ENCODE measurements at regions not wholly inside any gene's neighbourhood (a gene's known extent, or its start where the extent isn't known, plus 50 kb on each side); places are given as distances from the start of the nearest gene placed in this dataset.

GRCh38 chr5:111635151-111635902 lies 121.7 kb downstream of the NREP start:
- in situ Hi-C loops (cut with MboI; ENCODE audit: low pct_unique_long_range_greater_than_20kb, low sequenced_read_pairs, unreplicated experiment): no loop called here
- DNase-seq (ENCODE audit: low spot score): no peak

GRCh38 chr5:111631328-111631727 lies 119.0 kb upstream of the STARD4 start:
- no peak for TF ChIP-seq CTCF (IDR thresholded peaks at IDR 0.05; ENCODE audit: extremely low read depth, insufficient read depth, missing control alignments)
- DNase-seq (ENCODE audit: low spot score): no peak
- in situ Hi-C loops (cut with MboI; ENCODE audit: low pct_unique_long_range_greater_than_20kb, low sequenced_read_pairs, unreplicated experiment): no loop called here

More at GRCh38 chr5:111635151-111635902, 121.7 kb downstream of the NREP start:
- no peak for TF ChIP-seq CTCF (IDR thresholded peaks at IDR 0.05; ENCODE audit: extremely low read depth, insufficient read depth, missing control alignments)

GRCh38 chr5:111628901-111629300 lies 116.6 kb upstream of the STARD4 start:
- in situ Hi-C loops (cut with MboI; ENCODE audit: low pct_unique_long_range_greater_than_20kb, low sequenced_read_pairs, unreplicated experiment): no loop called here
- no peak for TF ChIP-seq CTCF (IDR thresholded peaks at IDR 0.05; ENCODE audit: extremely low read depth, insufficient read depth, missing control alignments)
- DNase-seq (ENCODE audit: low spot score): no peak

GRCh38 chr5:111627862-111628261 lies 115.5 kb upstream of the STARD4 start:
- TF ChIP-seq CTCF (IDR thresholded peaks at IDR 0.05; ENCODE audit: extremely low read depth, insufficient read depth, missing control alignments): no peak
- no peak for DNase-seq (ENCODE audit: low spot score)
- in situ Hi-C loops (cut with MboI; ENCODE audit: low pct_unique_long_range_greater_than_20kb, low sequenced_read_pairs, unreplicated experiment): no loop called here

- no peak for DNase-seq (ENCODE audit: low spot score)
- TF ChIP-seq CTCF (IDR thresholded peaks at IDR 0.05; ENCODE audit: extremely low read depth, insufficient read depth, missing control alignments): no peak
- in situ Hi-C loops (cut with MboI; ENCODE audit: low pct_unique_long_range_greater_than_20kb, low sequenced_read_pairs, unreplicated experiment): no loop called here
These were observed 114.3 kb upstream of the STARD4 start for GRCh38 chr5:111626473-111627148.

- no peak for TF ChIP-seq CTCF (IDR thresholded peaks at IDR 0.05; ENCODE audit: extremely low read depth, insufficient read depth, missing control alignments)
- DNase-seq (ENCODE audit: low spot score): no peak
- in situ Hi-C loops (cut with MboI; ENCODE audit: low pct_unique_long_range_greater_than_20kb, low sequenced_read_pairs, unreplicated experiment): no loop called here
These were observed 106.4 kb upstream of the STARD4 start for GRCh38 chr5:111618623-111619271.

Measured in GM13977 (cell line).